ENCODE measurements at regions not wholly inside any gene's neighbourhood (a gene's known extent, or its start where the extent isn't known, plus 50 kb on each side); places are given as distances from the start of the nearest gene placed in this dataset.

- no peak for DNase-seq (ENCODE audit: low spot score)
Measured at GRCh38 chr4:30939684-30940083, 219.5 kb downstream of the PCDH7 start.

- DNase-seq (ENCODE audit: low spot score): no peak
Measured at GRCh38 chr4:30941641-30942040, 221.5 kb downstream of the PCDH7 start.

GRCh38 chr4:30943356-30943755 lies 223.2 kb downstream of the PCDH7 start:
- DNase-seq (ENCODE audit: low spot score): no peak

GRCh38 chr4:30945586-30945985 lies 225.4 kb downstream of the PCDH7 start:
- DNase-seq (ENCODE audit: low spot score): peak; percentile 56

GRCh38 chr4:30946288-30946687 lies 226.1 kb downstream of the PCDH7 start:
- DNase-seq (ENCODE audit: low spot score): no peak

- no peak for DNase-seq (ENCODE audit: low spot score)
Measured at GRCh38 chr4:30948653-30949052, 228.5 kb downstream of the PCDH7 start.

- no peak for DNase-seq (ENCODE audit: low spot score)
Measured at GRCh38 chr4:30950737-30951136, 230.6 kb downstream of the PCDH7 start.

GRCh38 chr4:30952526-30953219 lies 232.5 kb downstream of the PCDH7 start:
- DNase-seq (ENCODE audit: low spot score): no peak

- DNase-seq (ENCODE audit: low spot score): no peak
Measured at GRCh38 chr4:30953799-30954198, 233.6 kb downstream of the PCDH7 start.

GRCh38 chr4:30956916-30957315 lies 236.7 kb downstream of the PCDH7 start:
- no peak for DNase-seq (ENCODE audit: low spot score)

GRCh38 chr4:30957706-30958105 lies 237.5 kb downstream of the PCDH7 start:
- DNase-seq (ENCODE audit: low spot score): no peak

- no peak for DNase-seq (ENCODE audit: low spot score)
Measured at GRCh38 chr4:30959781-30960485, 239.8 kb downstream of the PCDH7 start.

- peak; percentile 20 for DNase-seq (ENCODE audit: low spot score)
Measured at GRCh38 chr4:30962939-30963338, 242.8 kb downstream of the PCDH7 start.

GRCh38 chr4:30968926-30969325 lies 248.8 kb downstream of the PCDH7 start:
- DNase-seq (ENCODE audit: low spot score): no peak

GRCh38 chr4:30972542-30972941 lies 252.4 kb downstream of the PCDH7 start:
- no peak for DNase-seq (ENCODE audit: low spot score)

- DNase-seq (ENCODE audit: low spot score): no peak
Measured at GRCh38 chr4:30973993-30974392, 253.8 kb downstream of the PCDH7 start.

GRCh38 chr4:30979402-30979801 lies 259.2 kb downstream of the PCDH7 start:
- no peak for DNase-seq (ENCODE audit: low spot score)

GRCh38 chr4:30989508-30989907 lies 269.3 kb downstream of the PCDH7 start:
- no peak for DNase-seq (ENCODE audit: low spot score)

- DNase-seq (ENCODE audit: low spot score): no peak
Measured at GRCh38 chr4:30996841-30997240, 276.7 kb downstream of the PCDH7 start.

- no peak for DNase-seq (ENCODE audit: low spot score)
Measured at GRCh38 chr4:31005037-31005436, 284.9 kb downstream of the PCDH7 start.

GRCh38 chr4:31007858-31008257 lies 287.7 kb downstream of the PCDH7 start:
- no peak for DNase-seq (ENCODE audit: low spot score)

GRCh38 chr4:31009926-31010325 lies 289.8 kb downstream of the PCDH7 start:
- DNase-seq (ENCODE audit: low spot score): no peak

- DNase-seq (ENCODE audit: low spot score): no peak
Measured at GRCh38 chr4:31015123-31015522, 295.0 kb downstream of the PCDH7 start.

All from mucosa of gallbladder (tissue), 1 donor.